ENCODE measurements at regions not wholly inside any gene's neighbourhood (a gene's known extent, or its start where the extent isn't known, plus 50 kb on each side); places are given as distances from the start of the nearest gene placed in this dataset.

- Mint-ChIP-seq H3K27ac (no peak overlapping the region), H3K4me1 (no peaks in the 10 kb centered on the region), H3K27me3 (peaks cover 19% of the 10 kb centered on the region), H3K36me3 (no peaks in the 10 kb centered on the region), H3K9me3 (no peaks in the 10 kb centered on the region), H3K4me3 (no peak overlapping the region)
- POLR2A ChIA-PET, result interaction anchor here (0.6 kb wide), 1 partner anchor 973 kb away, joined by 4 read pairs; no protein-coding TSS in a partner anchor
- no peak for ATAC-seq (ENCODE audit: low read depth)
- no peak for DNase-seq
These were observed 87.9 kb upstream of the MAMDC2 start for GRCh38 chr9:69955536-69956355.

- ATAC-seq (ENCODE audit: low read depth), result no peak
- POLR2A ChIA-PET, result no interaction called here
- Mint-ChIP-seq H3K9me3 (no peaks in the 10 kb centered on the region), H3K27me3 (peaks cover 25% of the 10 kb centered on the region), H3K4me3 (no peak overlapping the region), H3K4me1 (no peaks in the 10 kb centered on the region), H3K27ac (no peak overlapping the region), H3K36me3 (no peaks in the 10 kb centered on the region)
- DNase-seq, result no peak
These were observed 81.8 kb upstream of the MAMDC2 start for GRCh38 chr9:69961843-69962242.

GRCh38 chr9:69963803-69964202 lies 79.8 kb upstream of the MAMDC2 start:
- ATAC-seq (ENCODE audit: low read depth), result no peak
- H3K9me3 Mint-ChIP-seq, result no peaks in the 10 kb centered on the region
- POLR2A ChIA-PET, result no interaction called here
- DNase-seq, result no peak
- H3K4me1 Mint-ChIP-seq, result no peaks in the 10 kb centered on the region
- H3K36me3 Mint-ChIP-seq, result no peaks in the 10 kb centered on the region
- H3K27me3 Mint-ChIP-seq, result peaks cover 24% of the 10 kb centered on the region
- no peak overlapping the region for H3K4me3 Mint-ChIP-seq
- no peak overlapping the region for H3K27ac Mint-ChIP-seq

GRCh38 chr9:69964446-69964845 lies 79.2 kb upstream of the MAMDC2 start:
- ATAC-seq (ENCODE audit: low read depth) (no peak), DNase-seq (no peak)
- POLR2A ChIA-PET, result no interaction called here
- no peak overlapping the region for H3K4me3 Mint-ChIP-seq
- H3K4me1 Mint-ChIP-seq, result no peaks in the 10 kb centered on the region
- H3K9me3 Mint-ChIP-seq, result no peaks in the 10 kb centered on the region
- H3K27me3 Mint-ChIP-seq, result peaks cover 18% of the 10 kb centered on the region
- H3K27ac Mint-ChIP-seq, result no peak overlapping the region
- no peaks in the 10 kb centered on the region for H3K36me3 Mint-ChIP-seq

- ATAC-seq (ENCODE audit: low read depth) (no peak), DNase-seq (no peak)
- Mint-ChIP-seq H3K4me3 (no peak overlapping the region), H3K9me3 (no peaks in the 10 kb centered on the region), H3K4me1 (no peaks in the 10 kb centered on the region), H3K36me3 (no peaks in the 10 kb centered on the region), H3K27me3 (peaks cover 15% of the 10 kb centered on the region), H3K27ac (no peak overlapping the region)
- POLR2A ChIA-PET, result no interaction called here
These were observed 78.1 kb upstream of the MAMDC2 start for GRCh38 chr9:69965416-69966145.

DNA sequence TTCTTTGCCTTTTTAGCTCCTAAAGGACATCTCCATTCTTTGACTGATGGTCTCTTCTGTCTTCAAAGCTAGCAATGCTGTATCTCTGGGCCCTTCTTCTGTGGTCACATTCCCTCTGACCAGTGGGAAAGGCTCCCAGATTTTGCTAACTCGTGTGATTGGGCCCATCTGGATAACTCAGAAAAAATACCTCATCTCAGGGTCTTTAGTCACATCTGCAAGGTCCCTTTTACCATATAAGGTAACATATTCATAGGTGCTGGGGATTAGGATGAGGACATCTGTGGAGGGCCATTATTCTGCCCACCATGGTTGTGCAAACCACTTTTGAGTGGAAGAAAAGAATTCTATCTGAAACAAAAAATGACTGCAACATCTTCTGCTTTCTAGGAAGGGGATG lies 76.3 kb upstream of the MAMDC2 start:
- ATAC-seq (ENCODE audit: low read depth), result no peak
- Mint-ChIP-seq H3K4me3 (no peak overlapping the region), H3K36me3 (no peaks in the 10 kb centered on the region), H3K9me3 (no peaks in the 10 kb centered on the region), H3K4me1 (no peaks in the 10 kb centered on the region), H3K27ac (no peak overlapping the region), H3K27me3 (peaks cover 10% of the 10 kb centered on the region)
- POLR2A ChIA-PET, result no interaction called here
- no peak for DNase-seq

DNA sequence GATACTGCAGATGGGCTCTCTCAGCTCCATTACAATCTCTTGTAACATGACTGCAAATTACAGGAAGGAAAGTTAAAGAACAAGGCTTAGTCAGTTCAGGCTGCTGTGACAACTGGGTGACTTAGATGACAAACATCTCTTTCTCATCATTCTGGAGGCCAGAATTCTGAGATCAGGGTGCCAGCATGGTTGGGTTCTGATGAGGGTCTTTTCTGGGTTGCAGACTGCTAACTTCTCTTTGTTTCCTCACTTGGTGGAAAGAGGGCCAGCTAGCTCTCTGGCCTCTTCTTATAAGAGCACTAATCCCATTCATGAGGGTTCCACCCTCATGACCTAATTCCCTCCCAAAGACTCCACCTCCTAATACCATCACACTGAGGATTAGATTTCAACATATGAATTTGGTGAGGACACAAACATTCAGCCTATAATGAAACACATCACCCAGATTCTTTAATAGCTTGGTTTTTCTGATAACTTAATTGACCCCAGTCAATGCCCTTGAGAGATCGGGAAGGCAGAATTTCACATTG lies 73.6 kb upstream of the MAMDC2 start:
- H3K36me3 Mint-ChIP-seq, result no peaks in the 10 kb centered on the region
- ATAC-seq (ENCODE audit: low read depth), result no peak
- POLR2A ChIA-PET, result interaction anchor here (0.6 kb wide), 1 partner anchor 451 kb away, joined by 3 read pairs; no protein-coding TSS in a partner anchor
- DNase-seq, result no peak
- no peak overlapping the region for H3K4me3 Mint-ChIP-seq
- H3K9me3 Mint-ChIP-seq, result no peaks in the 10 kb centered on the region
- H3K27ac Mint-ChIP-seq, result no peak overlapping the region
- H3K27me3 Mint-ChIP-seq, result peaks cover 6% of the 10 kb centered on the region
- no peaks in the 10 kb centered on the region for H3K4me1 Mint-ChIP-seq

DNA sequence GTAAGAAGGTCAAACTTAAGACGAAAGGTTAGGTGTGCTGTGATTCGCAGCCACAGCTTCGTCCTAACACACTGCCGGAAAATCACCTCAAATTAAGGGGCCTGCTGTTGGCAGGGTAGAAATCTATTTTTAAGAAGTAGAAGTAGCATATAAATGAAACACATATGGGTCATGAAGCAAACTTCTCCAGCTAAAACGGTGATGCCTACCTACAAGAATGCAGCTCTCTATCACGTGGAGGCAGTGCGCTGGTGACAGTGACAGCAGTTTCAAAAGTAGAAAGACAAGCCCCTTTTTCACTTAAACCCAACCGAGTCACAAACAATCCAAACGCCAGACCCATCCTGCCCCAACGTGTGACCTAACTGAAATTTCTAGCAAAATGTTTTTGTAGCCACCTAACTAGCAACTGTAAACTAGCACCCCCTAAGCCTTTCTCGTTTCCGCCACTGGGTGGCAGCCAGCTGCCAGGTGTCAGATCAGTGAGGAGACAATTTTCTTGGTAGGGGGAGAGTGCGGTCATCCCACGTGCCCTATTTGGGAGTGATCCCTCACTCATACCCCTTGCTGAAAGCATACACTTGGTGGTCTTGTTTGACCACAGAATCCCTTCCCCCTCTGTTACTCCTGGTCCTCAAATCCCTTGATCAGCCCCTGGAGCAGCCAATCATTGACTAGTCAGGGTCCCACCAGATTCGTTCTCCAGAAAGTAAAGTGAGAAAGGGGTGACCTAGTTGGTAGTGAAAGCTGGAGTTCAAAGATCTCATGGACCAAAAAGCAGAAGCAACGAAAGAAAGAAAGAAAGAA lies 71.8 kb upstream of the MAMDC2 start:
- DNase-seq, result peak; percentile 61
- ATAC-seq (ENCODE audit: low read depth), result peak; percentile 66
- Mint-ChIP-seq H3K9me3 (no peaks in the 10 kb centered on the region), H3K27me3 (peaks cover 3% of the 10 kb centered on the region), H3K4me1 (no peaks in the 10 kb centered on the region), H3K36me3 (no peaks in the 10 kb centered on the region), H3K27ac (no peak overlapping the region), H3K4me3 (no peak overlapping the region)
- POLR2A ChIA-PET, result no interaction called here

- Mint-ChIP-seq H3K4me1 (no peaks in the 10 kb centered on the region), H3K4me3 (no peak overlapping the region), H3K9me3 (peaks cover under 1% of the 10 kb centered on the region), H3K36me3 (no peaks in the 10 kb centered on the region), H3K27ac (no peak overlapping the region), H3K27me3 (peaks cover 9% of the 10 kb centered on the region)
- DNase-seq (no peak), ATAC-seq (ENCODE audit: low read depth) (no peak)
- POLR2A ChIA-PET, result interaction anchor here (0.6 kb wide), 1 partner anchor 170 kb away, joined by 5 read pairs; no protein-coding TSS in a partner anchor
These were observed 68.0 kb upstream of the MAMDC2 start for GRCh38 chr9:69975681-69976080.

DNA sequence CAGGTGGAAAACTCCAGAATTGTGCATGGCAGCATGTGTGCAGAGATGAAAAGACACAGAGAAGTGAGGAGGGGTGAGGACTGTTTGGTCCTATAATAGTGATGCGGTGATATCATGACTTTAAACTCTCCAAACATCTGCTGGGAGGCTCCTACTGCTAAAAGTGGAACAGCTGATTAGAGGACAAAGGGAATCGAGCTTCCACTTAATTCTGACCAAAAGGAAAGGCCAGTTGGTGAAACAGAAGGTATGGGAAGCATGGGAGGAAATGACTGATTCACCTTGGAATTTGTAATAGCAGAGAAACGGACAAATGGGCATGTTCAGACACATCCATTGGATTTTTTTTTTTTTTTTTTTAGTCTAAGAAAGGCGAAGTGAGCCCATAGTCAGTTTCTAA lies 67.5 kb upstream of the MAMDC2 start:
- DNase-seq, result no peak
- Mint-ChIP-seq H3K4me1 (no peaks in the 10 kb centered on the region), H3K9me3 (peaks cover 1% of the 10 kb centered on the region), H3K27ac (no peak overlapping the region), H3K4me3 (no peak overlapping the region), H3K27me3 (peaks cover 8% of the 10 kb centered on the region), H3K36me3 (no peaks in the 10 kb centered on the region)
- POLR2A ChIA-PET, result interaction anchor here (0.6 kb wide), 1 partner anchor 170 kb away, joined by 5 read pairs; no protein-coding TSS in a partner anchor
- no peak for ATAC-seq (ENCODE audit: low read depth)

DNA sequence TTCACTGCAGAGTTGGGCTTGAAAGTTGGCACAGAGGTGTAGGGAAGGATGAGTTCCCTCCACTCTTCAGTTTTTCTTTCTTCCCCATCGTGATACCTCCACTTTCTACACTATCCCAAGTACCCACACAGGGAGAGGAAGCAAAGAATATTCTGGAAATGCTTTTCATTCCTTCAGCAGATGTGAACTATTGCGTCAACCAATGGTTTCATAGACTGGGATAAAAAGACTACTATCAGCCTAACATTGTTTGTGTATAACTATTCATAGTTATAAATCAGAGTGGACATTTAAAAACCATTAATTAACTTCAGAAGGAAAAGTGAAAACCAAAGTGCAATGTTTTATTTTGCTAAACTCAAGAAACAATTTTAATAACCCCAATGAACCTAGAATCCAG lies 63.6 kb upstream of the MAMDC2 start:
- POLR2A ChIA-PET, result no interaction called here
- peaks cover 7% of the 10 kb centered on the region for H3K27me3 Mint-ChIP-seq
- H3K4me3 Mint-ChIP-seq, result no peak overlapping the region
- DNase-seq, result no peak
- H3K4me1 Mint-ChIP-seq, result no peaks in the 10 kb centered on the region
- no peak overlapping the region for H3K27ac Mint-ChIP-seq
- ATAC-seq (ENCODE audit: low read depth), result no peak
- H3K9me3 Mint-ChIP-seq, result peaks cover 1% of the 10 kb centered on the region
- no peaks in the 10 kb centered on the region for H3K36me3 Mint-ChIP-seq

- H3K4me1 Mint-ChIP-seq, result no peaks in the 10 kb centered on the region
- POLR2A ChIA-PET, result no interaction called here
- H3K27me3 Mint-ChIP-seq, result peaks cover 7% of the 10 kb centered on the region
- ATAC-seq (ENCODE audit: low read depth) (no peak), DNase-seq (no peak)
- peaks cover 1% of the 10 kb centered on the region for H3K9me3 Mint-ChIP-seq
- no peaks in the 10 kb centered on the region for H3K36me3 Mint-ChIP-seq
- no peak overlapping the region for H3K27ac Mint-ChIP-seq
- H3K4me3 Mint-ChIP-seq, result no peak overlapping the region
These were observed 63.1 kb upstream of the MAMDC2 start for GRCh38 chr9:69980591-69980990.

DNA sequence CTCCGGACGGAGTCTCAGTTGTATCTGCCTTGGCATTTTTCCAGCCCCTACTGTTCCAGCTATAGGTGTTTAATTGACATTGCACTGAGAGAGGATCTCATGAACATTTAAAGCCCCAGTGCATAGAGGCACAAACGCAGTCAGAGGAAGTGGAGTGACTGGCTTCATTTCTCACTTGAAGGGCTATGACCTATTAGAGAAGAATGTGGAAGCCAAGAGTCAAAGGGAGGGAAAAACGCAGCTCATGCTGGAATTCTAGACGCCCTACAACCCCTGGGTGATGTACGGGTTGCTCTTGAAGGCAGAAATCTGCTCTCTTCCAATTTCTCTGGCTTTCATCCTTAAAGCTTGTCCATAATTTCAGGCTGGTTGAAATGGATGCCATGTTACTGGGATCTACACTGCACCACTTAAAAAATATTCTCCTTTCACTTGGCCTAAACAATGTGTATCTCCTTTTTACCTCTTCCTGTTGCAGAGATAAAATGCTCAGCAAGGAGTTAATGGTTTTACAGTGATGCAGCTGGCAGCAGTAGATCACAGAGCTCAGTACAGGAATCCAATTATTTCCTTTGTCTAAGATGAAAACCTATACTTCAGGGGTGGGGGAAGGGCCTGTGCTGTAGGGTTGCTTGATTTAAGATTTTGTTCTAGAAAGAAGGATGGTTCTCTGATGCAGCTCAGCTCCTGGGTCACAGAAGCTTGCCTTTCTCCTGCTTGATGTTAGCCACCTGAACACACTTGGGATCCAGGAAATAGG lies 61.8 kb upstream of the MAMDC2 start:
- Mint-ChIP-seq H3K27me3 (peaks cover 7% of the 10 kb centered on the region), H3K4me3 (no peak overlapping the region), H3K4me1 (no peaks in the 10 kb centered on the region), H3K9me3 (peaks cover 1% of the 10 kb centered on the region), H3K36me3 (no peaks in the 10 kb centered on the region), H3K27ac (no peak overlapping the region)
- ATAC-seq (ENCODE audit: low read depth) (no peak), DNase-seq (no peak)
- POLR2A ChIA-PET, result no interaction called here
